WTC11 (cell line): ENCODE measurements at regions not wholly inside any gene's neighbourhood (a gene's known extent, or its start where the extent isn't known, plus 50 kb on each side); places are given as distances from the start of the nearest gene placed in this dataset.

Experiments
- ELF4 ChIP-seq: sonication (generic); formaldehyde crosslinking; IDR thresholded peaks from 2 replicates; pipeline ENCODE4 v1.8.1; 2022; ENCODE audit warnings: low read depth, mild to moderate bottlenecking, moderate library complexity, missing genetic modification reagents
- JUN ChIP-seq: sonication (generic); formaldehyde crosslinking; IDR thresholded peaks from 2 replicates; pipeline ENCODE4 v1.8.0; 2023; ENCODE audit warnings: mild to moderate bottlenecking, missing genetic modification reagents
- MXD4 ChIP-seq: fragments of 250-450 bp; sonication (Bioruptor Pico); IDR thresholded peaks from 2 replicates; pipeline ENCODE4 v1.8.0; 2021; ENCODE audit warnings: mild to moderate bottlenecking, moderate library complexity, borderline replicate concordance
- NFYB ChIP-seq: sonication (generic); formaldehyde crosslinking; conservative IDR thresholded peaks from 2 replicates; pipeline ENCODE4 v1.8.0; 2022; ENCODE audit warnings: low read depth, missing genetic modification reagents
- TF ChIP-seq, protein P1 (sequence below): sonication (generic); formaldehyde crosslinking; IDR thresholded peaks from 2 replicates; pipeline ENCODE4 v1.8.1; 2022; ENCODE audit warnings: low read depth, mild to moderate bottlenecking, moderate library complexity, missing genetic modification reagents, borderline replicate concordance
- TF ChIP-seq, protein P2 (sequence below): fragments of 200-600 bp; IDR thresholded peaks from 2 replicates; pipeline ENCODE4 v1.8.0; 2022; ENCODE audit warnings: antibody characterized with exemption
- TF ChIP-seq, protein P3 (sequence below): sonication (generic); formaldehyde crosslinking; IDR thresholded peaks from 2 replicates; pipeline ENCODE4 v1.8.1; 2022; ENCODE audit warnings: low read depth, missing genetic modification reagents, borderline replicate concordance
- TF ChIP-seq, protein P4 (sequence below): sonication (generic); formaldehyde crosslinking; IDR thresholded peaks from 2 replicates; pipeline ENCODE4 v1.8.1; 2022; ENCODE audit warnings: mild to moderate bottlenecking, missing genetic modification reagents, moderate library complexity, borderline replicate concordance
- TF ChIP-seq, protein P5 (sequence below): sonication (generic); formaldehyde crosslinking; IDR thresholded peaks from 2 replicates; pipeline ENCODE4 v1.8.1; 2023; ENCODE audit warnings: mild to moderate bottlenecking, missing genetic modification reagents, moderate library complexity

DNA sequence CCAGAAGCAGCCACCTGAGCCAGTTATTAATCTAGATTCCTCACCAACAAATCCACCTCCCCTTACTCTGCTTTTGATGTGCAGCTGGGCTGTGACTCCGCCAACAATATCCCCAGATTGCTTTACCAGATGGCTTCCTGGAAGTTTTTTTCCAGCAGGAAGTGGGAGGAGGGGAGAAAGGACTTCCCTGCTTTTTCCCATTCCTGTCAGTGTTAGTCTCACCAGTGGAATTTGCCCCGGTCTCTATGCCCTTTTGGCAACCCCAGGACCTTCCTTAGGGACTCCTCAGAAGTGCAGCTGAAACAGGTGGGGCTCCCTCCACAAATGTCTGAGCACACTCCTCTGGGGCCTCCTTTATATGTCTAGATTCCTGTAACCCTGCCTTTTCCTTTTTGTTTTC is 465.2 kb upstream of the IGFBP7 start:
- TF ChIP-seq NFYB (CRISPR knock-in tag), result no peak
- TF ChIP-seq, protein P1, sequence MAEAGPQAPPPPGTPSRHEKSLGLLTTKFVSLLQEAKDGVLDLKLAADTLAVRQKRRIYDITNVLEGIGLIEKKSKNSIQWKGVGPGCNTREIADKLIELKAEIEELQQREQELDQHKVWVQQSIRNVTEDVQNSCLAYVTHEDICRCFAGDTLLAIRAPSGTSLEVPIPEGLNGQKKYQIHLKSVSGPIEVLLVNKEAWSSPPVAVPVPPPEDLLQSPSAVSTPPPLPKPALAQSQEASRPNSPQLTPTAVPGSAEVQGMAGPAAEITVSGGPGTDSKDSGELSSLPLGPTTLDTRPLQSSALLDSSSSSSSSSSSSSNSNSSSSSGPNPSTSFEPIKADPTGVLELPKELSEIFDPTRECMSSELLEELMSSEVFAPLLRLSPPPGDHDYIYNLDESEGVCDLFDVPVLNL (CRISPR knock-in tag), result no peak
- TF ChIP-seq, protein P2, sequence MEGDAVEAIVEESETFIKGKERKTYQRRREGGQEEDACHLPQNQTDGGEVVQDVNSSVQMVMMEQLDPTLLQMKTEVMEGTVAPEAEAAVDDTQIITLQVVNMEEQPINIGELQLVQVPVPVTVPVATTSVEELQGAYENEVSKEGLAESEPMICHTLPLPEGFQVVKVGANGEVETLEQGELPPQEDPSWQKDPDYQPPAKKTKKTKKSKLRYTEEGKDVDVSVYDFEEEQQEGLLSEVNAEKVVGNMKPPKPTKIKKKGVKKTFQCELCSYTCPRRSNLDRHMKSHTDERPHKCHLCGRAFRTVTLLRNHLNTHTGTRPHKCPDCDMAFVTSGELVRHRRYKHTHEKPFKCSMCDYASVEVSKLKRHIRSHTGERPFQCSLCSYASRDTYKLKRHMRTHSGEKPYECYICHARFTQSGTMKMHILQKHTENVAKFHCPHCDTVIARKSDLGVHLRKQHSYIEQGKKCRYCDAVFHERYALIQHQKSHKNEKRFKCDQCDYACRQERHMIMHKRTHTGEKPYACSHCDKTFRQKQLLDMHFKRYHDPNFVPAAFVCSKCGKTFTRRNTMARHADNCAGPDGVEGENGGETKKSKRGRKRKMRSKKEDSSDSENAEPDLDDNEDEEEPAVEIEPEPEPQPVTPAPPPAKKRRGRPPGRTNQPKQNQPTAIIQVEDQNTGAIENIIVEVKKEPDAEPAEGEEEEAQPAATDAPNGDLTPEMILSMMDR, result no peak
- TF ChIP-seq, protein P3, sequence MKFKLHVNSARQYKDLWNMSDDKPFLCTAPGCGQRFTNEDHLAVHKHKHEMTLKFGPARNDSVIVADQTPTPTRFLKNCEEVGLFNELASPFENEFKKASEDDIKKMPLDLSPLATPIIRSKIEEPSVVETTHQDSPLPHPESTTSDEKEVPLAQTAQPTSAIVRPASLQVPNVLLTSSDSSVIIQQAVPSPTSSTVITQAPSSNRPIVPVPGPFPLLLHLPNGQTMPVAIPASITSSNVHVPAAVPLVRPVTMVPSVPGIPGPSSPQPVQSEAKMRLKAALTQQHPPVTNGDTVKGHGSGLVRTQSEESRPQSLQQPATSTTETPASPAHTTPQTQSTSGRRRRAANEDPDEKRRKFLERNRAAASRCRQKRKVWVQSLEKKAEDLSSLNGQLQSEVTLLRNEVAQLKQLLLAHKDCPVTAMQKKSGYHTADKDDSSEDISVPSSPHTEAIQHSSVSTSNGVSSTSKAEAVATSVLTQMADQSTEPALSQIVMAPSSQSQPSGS, result no peak
- TF ChIP-seq, protein P4, sequence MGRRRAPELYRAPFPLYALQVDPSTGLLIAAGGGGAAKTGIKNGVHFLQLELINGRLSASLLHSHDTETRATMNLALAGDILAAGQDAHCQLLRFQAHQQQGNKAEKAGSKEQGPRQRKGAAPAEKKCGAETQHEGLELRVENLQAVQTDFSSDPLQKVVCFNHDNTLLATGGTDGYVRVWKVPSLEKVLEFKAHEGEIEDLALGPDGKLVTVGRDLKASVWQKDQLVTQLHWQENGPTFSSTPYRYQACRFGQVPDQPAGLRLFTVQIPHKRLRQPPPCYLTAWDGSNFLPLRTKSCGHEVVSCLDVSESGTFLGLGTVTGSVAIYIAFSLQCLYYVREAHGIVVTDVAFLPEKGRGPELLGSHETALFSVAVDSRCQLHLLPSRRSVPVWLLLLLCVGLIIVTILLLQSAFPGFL (CRISPR knock-in tag), result no peak
- TF ChIP-seq, protein P5, sequence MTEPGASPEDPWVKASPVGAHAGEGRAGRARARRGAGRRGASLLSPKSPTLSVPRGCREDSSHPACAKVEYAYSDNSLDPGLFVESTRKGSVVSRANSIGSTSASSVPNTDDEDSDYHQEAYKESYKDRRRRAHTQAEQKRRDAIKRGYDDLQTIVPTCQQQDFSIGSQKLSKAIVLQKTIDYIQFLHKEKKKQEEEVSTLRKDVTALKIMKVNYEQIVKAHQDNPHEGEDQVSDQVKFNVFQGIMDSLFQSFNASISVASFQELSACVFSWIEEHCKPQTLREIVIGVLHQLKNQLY (CRISPR knock-in tag), result no peak
- no peak for TF ChIP-seq MXD4 (CRISPR knock-in tag)
- no peak for TF ChIP-seq JUN (CRISPR knock-in tag)
- no peak for TF ChIP-seq ELF4 (CRISPR knock-in tag)
